ENCODE measurements at regions not wholly inside any gene's neighbourhood (a gene's known extent, or its start where the extent isn't known, plus 50 kb on each side); places are given as distances from the start of the nearest gene placed in this dataset.
"Not testable (repeated sequence)": the region's sequence is repeated elsewhere in the genome, so short reads cannot be mapped to it uniquely, and the experiment has no call there.

DNA sequence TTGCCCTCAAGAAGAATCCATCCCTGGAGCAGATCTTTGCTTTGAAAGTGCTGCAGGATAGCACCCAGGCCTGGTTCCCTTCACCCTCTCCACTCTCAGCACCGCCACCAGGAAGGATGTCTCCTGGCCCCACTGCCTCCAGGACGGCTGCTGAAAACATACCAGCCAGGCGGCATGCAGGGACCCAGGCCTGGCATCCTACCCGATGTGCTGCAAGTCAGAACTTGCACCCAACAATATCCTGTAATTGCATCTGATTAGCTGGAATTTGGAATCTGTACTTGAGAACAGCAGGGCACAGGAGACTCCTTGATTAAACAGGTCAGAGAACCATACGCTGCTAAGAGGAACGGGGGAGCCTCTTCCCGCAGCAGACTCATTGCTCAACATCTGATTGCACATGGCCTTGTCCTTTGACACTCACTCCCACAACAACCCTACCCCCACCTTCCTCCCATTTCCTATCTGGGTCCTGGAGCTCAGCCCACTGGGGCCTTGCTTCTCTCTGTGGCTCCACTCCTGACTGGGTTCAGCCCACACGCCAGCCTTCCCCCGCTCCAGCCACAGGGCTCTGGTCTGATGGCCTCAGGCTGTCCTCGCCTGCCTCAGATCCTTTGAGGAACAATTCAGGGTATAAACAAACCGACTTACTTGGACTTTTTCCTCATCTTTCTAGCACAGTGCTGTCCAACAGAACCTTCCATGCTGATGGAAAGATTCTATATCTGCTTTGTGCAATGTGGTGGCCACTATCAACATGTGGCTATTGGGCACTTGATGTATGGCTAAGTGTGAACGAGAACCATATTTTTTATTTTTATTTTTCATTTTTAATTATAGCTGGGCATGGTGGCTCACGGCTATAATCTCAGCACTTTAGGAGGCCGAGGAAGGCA lies 78.0 kb downstream of the FGD2 start:
- Histone ChIP-seq H3K9me2 (ENCODE audit: insufficient read depth) (no peaks in the 10 kb centered on the region), H3K27ac (no peak overlapping the region), H3K4me3 (no peak overlapping the region), H3F3A (ENCODE audit: insufficient read depth, low read depth) (peaks cover 16% of the 10 kb centered on the region), H4K20me1 (ENCODE audit: insufficient read depth) (no peaks in the 10 kb centered on the region), H3K27me3 (ENCODE audit: insufficient read depth, low read depth) (no peaks in the 10 kb centered on the region), H3K4me1 (replicated peaks; ENCODE audit: insufficient read depth) (peaks cover 18% of the 10 kb centered on the region), H2AFZ (no peak overlapping the region), H3K79me2 (ENCODE audit: low read depth) (no peaks in the 10 kb centered on the region), H3K4me2 (0 out of 2 replicates have a peak overlapping the region, but pooled peaks have one; percentile 8), H3K36me3 (ENCODE audit: low read depth) (no peaks in the 10 kb centered on the region), H3K9me3 (ENCODE audit: insufficient read depth, low read depth) (no peaks in the 10 kb centered on the region)
- TF ChIP-seq EZH2 (IDR thresholded peaks at IDR 0.05; ENCODE audit: low read depth): no peak
- TF ChIP-seq, protein P1, sequence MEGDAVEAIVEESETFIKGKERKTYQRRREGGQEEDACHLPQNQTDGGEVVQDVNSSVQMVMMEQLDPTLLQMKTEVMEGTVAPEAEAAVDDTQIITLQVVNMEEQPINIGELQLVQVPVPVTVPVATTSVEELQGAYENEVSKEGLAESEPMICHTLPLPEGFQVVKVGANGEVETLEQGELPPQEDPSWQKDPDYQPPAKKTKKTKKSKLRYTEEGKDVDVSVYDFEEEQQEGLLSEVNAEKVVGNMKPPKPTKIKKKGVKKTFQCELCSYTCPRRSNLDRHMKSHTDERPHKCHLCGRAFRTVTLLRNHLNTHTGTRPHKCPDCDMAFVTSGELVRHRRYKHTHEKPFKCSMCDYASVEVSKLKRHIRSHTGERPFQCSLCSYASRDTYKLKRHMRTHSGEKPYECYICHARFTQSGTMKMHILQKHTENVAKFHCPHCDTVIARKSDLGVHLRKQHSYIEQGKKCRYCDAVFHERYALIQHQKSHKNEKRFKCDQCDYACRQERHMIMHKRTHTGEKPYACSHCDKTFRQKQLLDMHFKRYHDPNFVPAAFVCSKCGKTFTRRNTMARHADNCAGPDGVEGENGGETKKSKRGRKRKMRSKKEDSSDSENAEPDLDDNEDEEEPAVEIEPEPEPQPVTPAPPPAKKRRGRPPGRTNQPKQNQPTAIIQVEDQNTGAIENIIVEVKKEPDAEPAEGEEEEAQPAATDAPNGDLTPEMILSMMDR (conservative IDR thresholded peaks at IDR 0.05): no peak
- POLR2A ChIA-PET (ENCODE audit: unreplicated experiment): interaction anchor here (0.7 kb wide), 1 partner anchor 33 kb away, joined by 3 read pairs; no protein-coding TSS in a partner anchor
- BruUV-seq (replicated peaks): no TSS peak
- intact Hi-C loops (cut with micrococcal nuclease; ENCODE audit: unreplicated experiment): no loop called here
- CTCF ChIA-PET: no interaction called here
- no peak for DNase-seq

DNA sequence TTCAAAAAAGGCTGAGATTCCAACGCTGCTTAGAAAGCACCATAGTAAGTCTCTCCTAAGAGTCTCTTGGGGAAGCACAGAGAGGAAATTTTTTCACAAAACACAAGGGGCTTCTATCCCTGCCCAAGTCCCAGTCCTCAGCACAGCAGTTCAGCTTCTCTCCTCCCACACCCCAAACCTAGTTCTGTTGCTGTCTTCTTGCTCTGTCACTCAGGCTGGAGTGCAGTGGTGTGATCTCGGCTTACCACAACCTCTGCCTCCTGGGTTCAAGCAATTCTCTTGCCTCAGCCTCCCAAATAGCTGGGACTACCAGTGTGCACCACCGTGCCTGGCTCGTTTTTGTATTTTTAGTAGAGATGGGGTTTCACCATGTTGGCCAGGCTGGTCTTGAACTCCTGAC lies 79.2 kb downstream of the FGD2 start:
- H3K4me1 ChIP-seq (replicated peaks; ENCODE audit: insufficient read depth): peaks cover 18% of the 10 kb centered on the region
- H3K9me3 ChIP-seq (ENCODE audit: insufficient read depth, low read depth); H3K27me3 ChIP-seq (ENCODE audit: insufficient read depth, low read depth); H3K79me2 ChIP-seq (ENCODE audit: low read depth); H2AFZ ChIP-seq; H3K36me3 ChIP-seq (ENCODE audit: low read depth); POLR2A ChIA-PET (ENCODE audit: unreplicated experiment); H4K20me1 ChIP-seq (ENCODE audit: insufficient read depth); BruUV-seq (replicated peaks); intact Hi-C loops (cut with micrococcal nuclease; ENCODE audit: unreplicated experiment); H3K4me2 ChIP-seq; H3K9me2 ChIP-seq (ENCODE audit: insufficient read depth); CTCF ChIA-PET; H3K4me3 ChIP-seq; DNase-seq; H3K27ac ChIP-seq: not testable (repeated sequence)
- peaks cover 16% of the 10 kb centered on the region for H3F3A ChIP-seq (ENCODE audit: insufficient read depth, low read depth)

DNA sequence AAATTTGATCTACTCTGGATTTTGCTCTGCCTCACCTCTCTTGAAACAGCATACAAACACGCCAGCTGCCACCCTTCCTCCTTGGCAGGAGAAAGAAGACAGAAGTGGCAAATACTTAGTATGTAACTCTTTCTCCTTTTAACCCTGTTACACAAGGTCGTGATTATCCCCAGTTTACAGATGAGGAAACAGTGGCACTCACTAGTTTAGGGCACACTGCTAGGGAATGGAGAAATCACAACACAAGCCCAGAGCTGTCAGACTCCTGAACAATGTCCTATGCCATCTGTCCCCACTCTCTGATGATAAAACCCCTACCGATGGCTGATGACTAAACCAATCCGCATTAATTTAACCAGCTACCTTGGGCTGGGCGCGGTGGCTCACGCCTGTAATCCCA lies 79.7 kb downstream of the FGD2 start:
- ChIA-PET CTCF (no interaction called here), POLR2A (ENCODE audit: unreplicated experiment) (no interaction called here)
- Histone ChIP-seq H3K4me1 (replicated peaks; ENCODE audit: insufficient read depth) (peaks cover 18% of the 10 kb centered on the region), H3K4me2 (no peak overlapping the region), H3K79me2 (ENCODE audit: low read depth) (no peaks in the 10 kb centered on the region), H3K4me3 (no peak overlapping the region), H3K27me3 (ENCODE audit: insufficient read depth, low read depth) (no peaks in the 10 kb centered on the region), H2AFZ (no peak overlapping the region), H3K9me3 (ENCODE audit: insufficient read depth, low read depth) (no peaks in the 10 kb centered on the region), H3K27ac (0 out of 2 replicates have a peak overlapping the region, but pooled peaks have one; percentile 33), H4K20me1 (ENCODE audit: insufficient read depth) (no peaks in the 10 kb centered on the region), H3F3A (ENCODE audit: insufficient read depth, low read depth) (peaks cover 16% of the 10 kb centered on the region), H3K36me3 (ENCODE audit: low read depth) (no peaks in the 10 kb centered on the region), H3K9me2 (ENCODE audit: insufficient read depth) (no peaks in the 10 kb centered on the region)
- no TSS peak for BruUV-seq (replicated peaks)
- no peak for DNase-seq
- TF ChIP-seq, protein P1 (conservative IDR thresholded peaks at IDR 0.05): no peak
- no peak for TF ChIP-seq EZH2 (IDR thresholded peaks at IDR 0.05; ENCODE audit: low read depth)
- intact Hi-C loops (cut with micrococcal nuclease; ENCODE audit: unreplicated experiment): no loop called here

All from PC-9 (cell line).